Lung (tissue), 11 donors: ENCODE measurements at regions not wholly inside any gene's neighbourhood (a gene's known extent, or its start where the extent isn't known, plus 50 kb on each side); places are given as distances from the start of the nearest gene placed in this dataset.

Experiments
- ATAC-seq: fragments of 200-7000 bp; cut with Tn5 transposase; one replicate; pipeline ENCODE4 v1.9.1; 2020; ENCODE audit warnings: moderate number of reproducible peaks; ENCODE audit not compliant: insufficient read depth, low FRiP score
- DNase-seq, 3 donors: peaks; one replicate each; pipeline ENCODE4 v3.0.0-alpha.2; 2013 to 2017
- H3K27ac ChIP-seq, 2 donors: one replicate each; pipeline ENCODE4 v1.5.1; 2013; ENCODE audit warnings: mild to moderate bottlenecking in 2 of 2, moderate library complexity in 2 of 2, control low read depth in 1 of 2, inconsistent platforms in 1 of 2, low read depth in 1 of 2, low read length in 1 of 2
- H3K27me3 ChIP-seq, 3 donors: one replicate each; pipeline ENCODE4 v1.5.1; 2013; ENCODE audit warnings: low read length in 2 of 3; ENCODE audit not compliant: control insufficient read depth in 3 of 3, insufficient read depth in 3 of 3
- H3K36me3 ChIP-seq, 4 donors: one replicate each; pipeline ENCODE4 v1.5.1; 2013; ENCODE audit warnings: low read length in 4 of 4, mild to moderate bottlenecking in 1 of 4, moderate library complexity in 1 of 4; ENCODE audit not compliant: control insufficient read depth in 4 of 4, insufficient read depth in 4 of 4
- H3K4me1 ChIP-seq, 5 donors: one replicate each; pipeline ENCODE4 v1.5.1; 2013; ENCODE audit warnings: low read length in 5 of 5, mild to moderate bottlenecking in 2 of 5, moderate library complexity in 1 of 5; ENCODE audit not compliant: control insufficient read depth in 5 of 5, insufficient read depth in 5 of 5
- H3K4me3 ChIP-seq: one replicate; pipeline ENCODE4 v1.5.1; 2013; ENCODE audit warnings: mild to moderate bottlenecking, control low read depth, moderate library complexity
- H3K9ac ChIP-seq, 2 donors: one replicate each; pipeline ENCODE4 v1.5.1; 2013; ENCODE audit warnings: low read length in 2 of 2, control low read depth in 1 of 2; ENCODE audit not compliant: insufficient read depth in 1 of 2
- H3K9me3 ChIP-seq, 4 donors: one replicate each; pipeline ENCODE4 v1.5.1; 2013; ENCODE audit warnings: low read length in 3 of 4, mild to moderate bottlenecking in 1 of 4, moderate library complexity in 1 of 4; ENCODE audit not compliant: control insufficient read depth in 4 of 4, insufficient read depth in 3 of 4
- CTCF ChIP-seq: IDR thresholded peaks from 2 replicates; pipeline ENCODE4 v1.5.1; 2012; ENCODE audit warnings: mild to moderate bottlenecking; ENCODE audit errors: control extremely low read depth, extremely low read depth
- WGBS, 2 donors: extraction: QIAGEN DNeasy Blood & Tissue Kit; methylation state at CpG; one replicate each; pipeline ENCODE4 v1.1.7; 2013; 5-methylcytosine and 5-hydroxymethylcytosine counted together
- donor health status: control.
- donor health status: control.
- donor health status: Bipolar disorder and iron deficiency.
- donor health status: healthy.
- donor health status: DM: yes; HTN: yes; CAD: no.

GRCh38 chr2:155653176-155653575, 679.3 kb downstream of the NR4A2 start:
- Histone ChIP-seq H3K9ac (no peak overlapping the region), H3K27ac (no peak overlapping the region), H3K4me3 (no peak overlapping the region), H3K36me3 (no peaks in the 10 kb centered on the region), H3K27me3 (no peaks in the 10 kb centered on the region), H3K4me1 (no peaks in the 10 kb centered on the region), H3K9me3 (no peaks in the 10 kb centered on the region)
- ATAC-seq (no peak), DNase-seq (no peak)
- WGBS, 2 donors: 87 to 88% methylated on average over 1 of the region's 1 CpG
- no peak for TF ChIP-seq CTCF

GRCh38 chr2:155651851-155652250, 680.7 kb downstream of the NR4A2 start:
- no peak for TF ChIP-seq CTCF
- Histone ChIP-seq H3K9me3 (no peaks in the 10 kb centered on the region), H3K27me3 (no peaks in the 10 kb centered on the region), H3K4me3 (no peak overlapping the region), H3K27ac (no peak overlapping the region), H3K36me3 (no peaks in the 10 kb centered on the region), H3K9ac (no peak overlapping the region), H3K4me1 (no peaks in the 10 kb centered on the region)
- WGBS, 2 donors: 73 to 80% methylated on average over 6 of the region's 6 CpGs
- no peak for ATAC-seq
- DNase-seq: no peak

- TF ChIP-seq CTCF: no peak
- H3K27me3 ChIP-seq: no peaks in the 10 kb centered on the region
Measured at GRCh38 chr2:155645791-155646190, 686.7 kb downstream of the NR4A2 start.

GRCh38 chr2:155643056-155643775, 689.3 kb downstream of the NR4A2 start:
- Histone ChIP-seq H3K4me1 (no peaks in the 10 kb centered on the region), H3K9me3 (no peaks in the 10 kb centered on the region), H3K36me3 (no peaks in the 10 kb centered on the region), H3K4me3 (no peak overlapping the region), H3K27me3 (no peaks in the 10 kb centered on the region), H3K27ac (no peak overlapping the region), H3K9ac (no peak overlapping the region)
- WGBS, 2 donors: 69 to 74% methylated on average over 2 of the region's 2 CpGs
- DNase-seq (no peak), ATAC-seq (no peak)
- no peak for TF ChIP-seq CTCF

More at GRCh38 chr2:155645791-155646190, 686.7 kb downstream of the NR4A2 start:
- Histone ChIP-seq H3K27ac (no peak overlapping the region), H3K9me3 (no peaks in the 10 kb centered on the region), H3K36me3 (no peaks in the 10 kb centered on the region), H3K4me3 (no peak overlapping the region), H3K4me1 (no peaks in the 10 kb centered on the region), H3K9ac (no peak overlapping the region)
- ATAC-seq: no peak
- DNase-seq: no peak
